Inferior parietal cortex (tissue), 1 donor: ENCODE measurements at regions not wholly inside any gene's neighbourhood (a gene's known extent, or its start where the extent isn't known, plus 50 kb on each side); places are given as distances from the start of the nearest gene placed in this dataset.
"Not testable (repeated sequence)": the region's sequence is repeated elsewhere in the genome, so short reads cannot be mapped to it uniquely, and the experiment has no call there.

ENCODE experiments used
- DNase-seq: peaks from one replicate; pipeline ENCODE4 v3.0.0-alpha.2; 2016; ENCODE audit errors: extremely low spot score

- no peak for DNase-seq
Measured at GRCh38 chr2:90069290-90069894, 1377.9 kb downstream of the RPIA start.

DNA sequence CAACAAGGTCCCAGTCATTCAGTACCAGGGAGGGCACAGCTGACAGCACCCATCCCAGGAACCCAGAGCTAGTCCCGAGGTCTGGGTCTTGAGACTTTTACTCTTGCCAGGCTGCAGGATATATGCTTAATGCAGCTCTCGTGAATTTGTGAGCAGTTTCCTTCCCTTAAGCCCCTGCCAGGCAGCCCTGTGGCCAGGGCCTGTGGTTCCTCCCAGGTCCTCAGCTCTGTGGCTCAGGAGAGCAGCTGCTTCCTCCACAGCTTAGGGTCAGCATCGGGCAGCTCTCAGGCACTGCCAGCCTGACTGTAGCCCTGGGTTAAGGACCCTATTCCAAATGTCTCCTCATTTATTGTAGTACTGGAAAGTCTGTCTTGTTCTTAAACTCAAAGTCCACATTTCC, 1384.8 kb downstream of the RPIA start:
- no peak for DNase-seq

DNA sequence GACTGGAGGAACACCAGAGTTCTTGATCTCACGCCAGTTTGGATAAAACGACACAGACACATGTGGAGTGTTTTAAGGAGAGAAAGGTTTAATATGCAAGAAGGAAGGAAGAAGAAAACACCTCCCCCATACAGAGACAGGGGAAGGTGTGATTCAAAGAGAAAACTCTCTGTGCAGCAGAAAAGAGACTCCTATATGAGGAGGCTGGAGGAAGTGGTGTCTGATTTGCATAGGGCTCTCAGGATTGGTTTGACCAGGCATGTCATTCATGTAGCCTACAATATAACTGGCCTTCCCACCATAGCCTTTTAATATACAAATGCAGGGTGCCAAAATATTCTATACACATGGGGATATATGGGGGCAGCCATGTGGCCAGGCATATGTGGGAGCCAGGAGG, 1386.5 kb downstream of the RPIA start:
- no peak for DNase-seq

GRCh38 chr2:90079374-90079773, 1387.9 kb downstream of the RPIA start:
- DNase-seq = no peak

DNA sequence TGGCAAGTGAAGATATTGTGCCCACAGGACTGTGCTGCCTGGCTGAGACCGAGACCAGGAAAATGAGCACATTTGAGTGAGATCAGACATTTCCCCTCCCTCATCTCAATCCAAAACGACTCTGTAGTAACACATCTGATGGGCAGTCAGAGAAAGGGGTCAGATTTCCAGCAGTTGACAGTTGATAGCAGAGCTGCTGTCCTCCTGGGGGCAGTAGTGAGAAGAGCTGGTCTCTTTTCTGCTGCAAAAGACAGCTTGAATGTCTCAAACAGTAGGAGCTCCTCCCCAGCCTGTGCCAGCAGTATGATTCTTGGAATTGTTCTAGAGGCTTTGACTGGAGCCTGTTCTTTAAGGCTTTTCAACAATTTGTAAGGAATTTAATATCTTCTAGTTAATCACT, 1396.3 kb downstream of the RPIA start:
- DNase-seq = not testable (repeated sequence)

- not testable (repeated sequence) for DNase-seq
Measured at GRCh38 chr2:90093571-90094270, 1402.2 kb downstream of the RPIA start.

- not testable (repeated sequence) for DNase-seq
Measured at GRCh38 chr2:90097617-90098016, 1406.1 kb downstream of the RPIA start.

DNA sequence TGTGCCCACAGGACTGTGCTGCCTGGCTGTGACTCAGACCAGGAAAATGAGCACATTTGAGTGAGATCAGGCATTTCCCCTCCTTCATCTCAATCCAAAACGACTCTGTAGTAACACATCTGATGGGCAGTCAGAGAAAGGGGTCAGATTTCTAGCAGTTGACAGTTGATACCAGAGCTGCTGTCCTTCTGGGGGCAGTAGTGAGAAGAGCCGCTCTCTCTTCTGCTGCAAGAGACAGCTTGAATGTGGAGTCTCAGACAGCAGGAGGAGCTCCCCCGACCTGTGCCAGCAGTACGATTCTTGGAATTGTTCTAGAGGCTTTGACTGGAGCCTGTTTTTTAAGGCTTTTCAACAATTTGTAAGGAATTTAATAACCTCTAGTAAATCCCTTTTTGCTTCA, 1413.7 kb downstream of the RPIA start:
- DNase-seq = not testable (repeated sequence)

DNA sequence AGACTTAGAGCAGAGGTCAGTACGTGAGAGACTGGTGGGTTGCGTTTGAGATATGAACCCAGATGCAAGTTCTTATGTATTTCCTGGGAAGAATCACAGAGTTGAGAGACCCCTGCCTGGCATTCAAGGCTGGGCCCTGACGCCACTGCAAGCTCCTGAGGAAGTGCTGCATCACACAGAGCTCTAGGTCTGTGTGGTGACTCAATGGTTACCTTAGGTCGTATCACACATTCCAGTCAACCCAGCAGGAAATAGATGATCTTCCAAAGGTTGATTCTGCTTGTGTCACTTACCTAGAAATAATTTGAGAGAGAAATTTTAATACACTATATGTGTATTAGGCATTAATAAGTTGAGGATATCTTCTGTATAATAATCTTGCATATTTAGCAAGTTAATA, 1431.9 kb downstream of the RPIA start:
- DNase-seq = not testable (repeated sequence)

DNA sequence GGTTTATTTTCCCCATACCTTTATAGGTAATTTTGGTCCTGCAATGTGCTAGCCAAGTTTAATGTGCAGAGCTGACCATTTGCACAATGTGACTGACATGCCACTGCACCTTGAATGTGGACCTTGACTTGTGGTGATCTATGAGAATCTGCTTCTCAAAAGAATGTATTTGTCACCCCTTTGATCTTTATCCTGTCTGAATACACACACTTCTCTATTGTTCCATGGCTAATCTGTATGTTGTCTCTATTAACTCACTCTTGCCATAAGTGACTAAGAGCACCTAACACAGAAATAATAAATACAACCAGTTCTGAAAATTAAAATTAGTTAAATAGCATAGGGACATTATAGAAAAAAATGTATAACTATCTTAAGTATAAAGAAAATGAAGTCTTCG, 1447.6 kb downstream of the RPIA start:
- DNase-seq = not testable (repeated sequence)

- not testable (repeated sequence) for DNase-seq
Measured at GRCh38 chr2:90141558-90141957, 1450.1 kb downstream of the RPIA start.

GRCh38 chr2:90151805-90152204, 1460.3 kb downstream of the RPIA start:
- DNase-seq = not testable (repeated sequence)

GRCh38 chr2:90170978-90171377, 1479.5 kb downstream of the RPIA start:
- DNase-seq = not testable (repeated sequence)

DNA sequence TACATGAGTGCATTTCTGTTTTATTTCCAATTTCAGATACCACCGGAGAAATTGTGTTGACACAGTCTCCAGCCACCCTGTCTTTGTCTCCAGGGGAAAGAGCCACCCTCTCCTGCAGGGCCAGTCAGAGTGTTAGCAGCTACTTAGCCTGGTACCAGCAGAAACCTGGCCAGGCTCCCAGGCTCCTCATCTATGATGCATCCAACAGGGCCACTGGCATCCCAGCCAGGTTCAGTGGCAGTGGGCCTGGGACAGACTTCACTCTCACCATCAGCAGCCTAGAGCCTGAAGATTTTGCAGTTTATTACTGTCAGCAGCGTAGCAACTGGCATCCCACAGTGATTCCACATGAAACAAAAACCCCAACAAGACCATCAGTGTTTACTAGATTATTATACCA, 1481.6 kb downstream of the RPIA start:
- DNase-seq = not testable (repeated sequence)

- DNase-seq = not testable (repeated sequence)
Measured at GRCh38 chr2:90179591-90179990, 1488.1 kb downstream of the RPIA start.

DNA sequence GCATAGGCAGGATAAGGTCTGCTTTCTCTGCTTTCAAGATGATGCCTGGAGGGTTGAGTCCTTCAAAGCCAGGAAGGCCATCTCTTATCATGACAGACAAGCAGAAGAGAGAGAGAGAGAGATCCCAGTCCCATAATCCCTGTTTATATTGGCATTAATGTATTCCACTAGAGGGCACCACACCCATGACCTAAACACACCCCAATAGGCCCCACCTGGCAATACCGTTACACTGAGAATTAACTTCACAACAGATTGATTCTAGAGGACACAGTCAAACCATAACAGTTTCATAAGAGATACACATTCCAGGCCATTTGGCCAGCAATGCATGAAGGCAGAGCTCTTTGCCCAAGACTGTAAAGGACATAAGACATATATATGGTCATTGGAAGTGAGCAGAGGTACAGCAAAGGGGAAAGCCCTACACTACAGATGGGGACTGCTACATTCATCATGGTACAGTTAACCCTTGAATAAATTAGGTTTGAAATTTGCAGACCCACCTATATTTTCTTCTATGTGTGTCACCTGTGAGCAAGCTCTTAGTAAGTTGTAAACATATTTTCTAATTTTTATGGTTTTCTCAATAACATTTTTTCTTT, 1516.1 kb downstream of the RPIA start:
- DNase-seq = no peak

GRCh38 chr2:90209009-90209408, 1517.5 kb downstream of the RPIA start:
- DNase-seq = no peak

GRCh38 chr2:90209806-90210205, 1518.3 kb downstream of the RPIA start:
- DNase-seq = no peak

GRCh38 chr2:90215880-90216279, 1524.4 kb downstream of the RPIA start:
- DNase-seq = not testable (repeated sequence)

- DNase-seq = not testable (repeated sequence)
Measured at GRCh38 chr2:90216801-90217200, 1525.3 kb downstream of the RPIA start.

DNA sequence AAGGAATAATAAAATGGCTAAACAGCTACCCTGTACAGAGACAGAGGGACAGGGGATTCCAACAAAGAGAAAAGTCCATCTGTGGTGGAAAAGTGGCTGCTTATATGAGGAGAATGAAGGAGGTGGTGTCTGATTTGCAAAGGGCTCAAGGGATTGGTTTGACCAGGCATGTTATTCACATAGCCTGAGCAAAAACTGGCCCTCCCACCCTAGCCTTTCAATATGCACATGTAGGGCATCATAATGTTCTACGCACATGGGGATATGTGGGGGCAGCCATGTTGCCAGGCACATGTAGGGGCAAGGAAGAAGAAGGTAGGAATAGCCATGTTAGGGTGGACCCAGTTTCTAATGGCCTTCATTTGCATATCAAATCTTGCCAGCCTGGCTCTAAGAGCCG, 1527.1 kb downstream of the RPIA start:
- DNase-seq = not testable (repeated sequence)

DNA sequence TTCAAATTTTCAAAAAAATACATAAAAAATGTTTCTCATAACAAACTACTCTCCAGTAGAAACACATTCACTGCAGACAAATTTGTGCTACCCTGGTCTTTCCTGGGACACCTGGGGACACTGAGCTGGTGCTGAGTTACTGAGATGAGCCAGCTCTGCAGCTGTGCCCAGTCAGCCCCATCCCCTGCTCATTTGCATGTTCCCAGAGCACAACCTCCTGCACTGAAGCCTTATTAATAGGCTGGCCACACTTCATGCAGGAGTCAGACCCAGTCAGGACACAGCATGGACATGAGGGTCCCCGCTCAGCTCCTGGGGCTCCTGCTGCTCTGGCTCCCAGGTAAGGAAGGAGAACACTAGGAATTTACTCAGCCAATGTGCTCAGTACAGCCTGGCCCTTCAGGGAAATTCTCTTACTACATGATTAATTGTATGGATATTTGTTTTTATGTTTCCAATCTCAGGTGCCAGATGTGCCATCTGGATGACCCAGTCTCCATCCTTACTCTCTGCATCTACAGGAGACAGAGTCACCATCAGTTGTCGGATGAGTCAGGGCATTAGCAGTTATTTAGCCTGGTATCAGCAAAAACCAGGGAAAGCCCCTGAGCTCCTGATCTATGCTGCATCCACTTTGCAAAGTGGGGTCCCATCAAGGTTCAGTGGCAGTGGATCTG, 1529.3 kb downstream of the RPIA start:
- not testable (repeated sequence) for DNase-seq

GRCh38 chr2:90221300-90221651, 1529.8 kb downstream of the RPIA start:
- DNase-seq = no peak
